Natural killer cell (primary cell): ENCODE measurements at regions not wholly inside any gene's neighbourhood (a gene's known extent, or its start where the extent isn't known, plus 50 kb on each side); places are given as distances from the start of the nearest gene placed in this dataset.

Experiments used
- ATAC-seq, 3 donors: fragments of 150-1000 bp in 2 of 3; fragments of 200-7000 bp in 1 of 3; cut with Tn5 transposase; 1 replicate in 1 of 3; 2 replicates in 2 of 3; pipeline ENCODE4 v1.10.0; 2021; ENCODE audit warnings: mild to moderate bottlenecking in 2 of 3, moderate library complexity in 2 of 3
- DNase-seq, 2 donors: peaks; one replicate each; pipeline versions ENCODE4 v3.0.0 to v3.0.0-alpha.2; 2013 to 2021; ENCODE audit warnings: mixed read lengths in 1 of 2
- H3K27ac ChIP-seq: one replicate; pipeline ENCODE4 v1.5.1; 2013; ENCODE audit warnings: mild to moderate bottlenecking, low read length
- H3K27me3 ChIP-seq: one replicate; pipeline ENCODE4 v1.6.1; 2013; ENCODE audit warnings: low read length; ENCODE audit not compliant: control insufficient read depth, insufficient read depth
- H3K36me3 ChIP-seq: one replicate; pipeline ENCODE4 v1.6.1; 2013; ENCODE audit warnings: low read length; ENCODE audit not compliant: control insufficient read depth, insufficient read depth
- H3K4me1 ChIP-seq: one replicate; pipeline ENCODE4 v1.6.1; 2013; ENCODE audit warnings: low read length; ENCODE audit not compliant: control insufficient read depth, insufficient read depth
- H3K4me3 ChIP-seq: one replicate; pipeline ENCODE4 v1.5.1; 2013; ENCODE audit warnings: low read length
- H3K9me3 ChIP-seq: one replicate; pipeline ENCODE4 v1.6.1; 2013; ENCODE audit warnings: low read length; ENCODE audit not compliant: control insufficient read depth, insufficient read depth
- H3K27ac Mint-ChIP-seq, 2 donors: one replicate each; pipeline ENCODE4 v1.8.0; 2022; ENCODE audit warnings: mild to moderate bottlenecking in 2 of 2, mixed read lengths in 2 of 2, moderate library complexity in 1 of 2
- H3K27me3 Mint-ChIP-seq, 2 donors: one replicate each; pipeline ENCODE4 v1.8.0; 2022; ENCODE audit warnings: low read depth in 2 of 2, mixed read lengths in 2 of 2
- H3K36me3 Mint-ChIP-seq: one replicate; pipeline ENCODE4 v1.8.0; 2022; ENCODE audit warnings: mixed read lengths
- H3K4me1 Mint-ChIP-seq, 2 donors: one replicate each; pipeline ENCODE4 v1.8.0; 2022; ENCODE audit warnings: mixed read lengths in 2 of 2
- H3K4me3 Mint-ChIP-seq: one replicate; pipeline ENCODE4 v1.8.0; 2022; ENCODE audit warnings: mild to moderate bottlenecking, moderate library complexity, mixed read lengths
- H3K9me3 Mint-ChIP-seq, 2 donors: one replicate each; pipeline ENCODE4 v1.8.0; 2022; ENCODE audit warnings: mixed read lengths in 2 of 2
- CTCF ChIP-seq: fragments of 200-600 bp; IDR thresholded peaks from one replicate; pipeline ENCODE4 v1.8.0; 2022; ENCODE audit warnings: antibody characterized with exemption
- WGBS: methylation state at CpG from one replicate; pipeline ENCODE4 v1.1.7; 2013; ENCODE audit warnings: missing lambda C conversion rate; ENCODE audit not compliant: insufficient coverage; 5-methylcytosine and 5-hydroxymethylcytosine counted together
- intact Hi-C: fragments of 100-400 bp; cut with micrococcal nuclease; formaldehyde crosslinking; loops from one replicate; pipeline ENCODE4 v1.14.2; 2022

GRCh38 chr12:71240946-71241345, 83.1 kb upstream of the TSPAN8 start:
- no peaks in the 10 kb centered on the region for H3K36me3 ChIP-seq
- Mint-ChIP-seq H3K27ac (no peak overlapping the region), H3K27me3 (no peaks in the 10 kb centered on the region), H3K36me3 (no peaks in the 10 kb centered on the region), H3K4me1 (no peaks in the 10 kb centered on the region), H3K4me3 (no peak overlapping the region), H3K9me3 (peaks cover 9 to 12% of the 10 kb centered on the region in 2 donors)
- H3K9me3 ChIP-seq = no peaks in the 10 kb centered on the region
- ATAC-seq (no peak), DNase-seq (no peak)
- WGBS = 85% methylated on average over 3 of the region's 3 CpGs
- no peak for TF ChIP-seq CTCF
- no peak overlapping the region for H3K27ac ChIP-seq
- no peak overlapping the region for H3K4me3 ChIP-seq
- H3K4me1 ChIP-seq = no peaks in the 10 kb centered on the region
- no peaks in the 10 kb centered on the region for H3K27me3 ChIP-seq
- intact Hi-C loops = no loop called here

GRCh38 chr12:71239731-71240130, 81.9 kb upstream of the TSPAN8 start:
- Mint-ChIP-seq H3K4me1 (no peaks in the 10 kb centered on the region), H3K27me3 (no peaks in the 10 kb centered on the region), H3K27ac (no peak overlapping the region), H3K36me3 (no peaks in the 10 kb centered on the region), H3K9me3 (peaks cover 4 to 11% of the 10 kb centered on the region in 2 donors), H3K4me3 (no peak overlapping the region)
- ATAC-seq = no peak
- no peaks in the 10 kb centered on the region for H3K4me1 ChIP-seq
- H3K27ac ChIP-seq = no peak overlapping the region
- no peaks in the 10 kb centered on the region for H3K27me3 ChIP-seq
- H3K4me3 ChIP-seq = no peak overlapping the region
- no peaks in the 10 kb centered on the region for H3K9me3 ChIP-seq
- DNase-seq = no peak
- no peak for TF ChIP-seq CTCF
- no peaks in the 10 kb centered on the region for H3K36me3 ChIP-seq
- intact Hi-C loops = no loop called here

GRCh38 chr12:71237128-71237527, 79.3 kb upstream of the TSPAN8 start:
- no peaks in the 10 kb centered on the region for H3K36me3 Mint-ChIP-seq
- no peak overlapping the region for H3K27ac ChIP-seq

More at GRCh38 chr12:71237128-71237527, 79.3 kb upstream of the TSPAN8 start:
- H3K27me3 ChIP-seq = no peaks in the 10 kb centered on the region
- TF ChIP-seq CTCF = no peak
- H3K4me1 Mint-ChIP-seq = no peaks in the 10 kb centered on the region
- intact Hi-C loops = no loop called here
- no peaks in the 10 kb centered on the region for H3K4me1 ChIP-seq
- H3K27me3 Mint-ChIP-seq = no peaks in the 10 kb centered on the region
- ATAC-seq = no peak
- no peak overlapping the region for H3K4me3 Mint-ChIP-seq
- no peaks in the 10 kb centered on the region for H3K36me3 ChIP-seq
- peaks cover under 1% of the 10 kb centered on the region for H3K9me3 ChIP-seq
- WGBS = 87% methylated on average over 3 of the region's 4 CpGs
- H3K9me3 Mint-ChIP-seq = peaks cover 4 to 12% of the 10 kb centered on the region in 2 donors
- no peak for DNase-seq
- H3K27ac Mint-ChIP-seq = no peak overlapping the region
- no peak overlapping the region for H3K4me3 ChIP-seq
